Brain microvascular endothelial cell (primary cell): ENCODE measurements at regions not wholly inside any gene's neighbourhood (a gene's known extent, or its start where the extent isn't known, plus 50 kb on each side); places are given as distances from the start of the nearest gene placed in this dataset.

Source experiments
- DNase-seq: peaks from one replicate; pipeline ENCODE4 v3.0.0-alpha.2; 2020
- H3K27ac ChIP-seq: fragments of 250-450 bp; sonication (Bioruptor Pico); 2 replicates; pipeline ENCODE4 v1.5.1; 2020; ENCODE audit warnings: mild to moderate bottlenecking, moderate library complexity
- H3K27me3 ChIP-seq: fragments of 250-450 bp; sonication (Bioruptor Pico); replicated peaks from 2 replicates; pipeline ENCODE4 v1.5.1; 2020; ENCODE audit warnings: mild to moderate bottlenecking
- H3K36me3 ChIP-seq: fragments of 250-450 bp; sonication (Bioruptor Pico); replicated peaks from 2 replicates; pipeline ENCODE4 v1.5.1; 2020; ENCODE audit warnings: mild to moderate bottlenecking
- H3K4me3 ChIP-seq: 2 replicates; pipeline ENCODE4 v1.5.1; 2011; ENCODE audit warnings: low read depth, mild to moderate bottlenecking, control low read depth, low read length, moderate library complexity
- CTCF ChIP-seq: IDR thresholded peaks from 2 replicates; pipeline ENCODE4 v1.5.1; 2011; ENCODE audit warnings: low read depth, mild to moderate bottlenecking, moderate library complexity, low read length, control low read depth, inconsistent platforms; ENCODE audit errors: missing control alignments
- in situ Hi-C: cut with HindIII; loops from 2 replicates; pipeline ENCODE4 v1.10.0; 2017; ENCODE audit warnings: low sequenced_read_pairs, low pct_ligation_motif_present

- no peak for TF ChIP-seq CTCF
- H3K27ac ChIP-seq = no peak overlapping the region
- H3K4me3 ChIP-seq = no peak overlapping the region
- H3K27me3 ChIP-seq = no peaks in the 10 kb centered on the region
- H3K36me3 ChIP-seq = no peaks in the 10 kb centered on the region
- in situ Hi-C loops = no loop called here
- DNase-seq = no peak
Observed at GRCh38 chr1:58041621-58042020, 504.9 kb downstream of the OMA1 start.

GRCh38 chr1:58038574-58038973 is 508.0 kb downstream of the OMA1 start:
- H3K36me3 ChIP-seq = no peaks in the 10 kb centered on the region
- H3K4me3 ChIP-seq = no peak overlapping the region
- in situ Hi-C loops = no loop called here
- no peak for DNase-seq
- H3K27me3 ChIP-seq = no peaks in the 10 kb centered on the region
- H3K27ac ChIP-seq = no peak overlapping the region
- TF ChIP-seq CTCF = no peak

GRCh38 chr1:58035523-58035922 is 511.0 kb downstream of the OMA1 start:
- Histone ChIP-seq H3K27ac (no peak overlapping the region), H3K27me3 (no peaks in the 10 kb centered on the region), H3K36me3 (no peaks in the 10 kb centered on the region), H3K4me3 (no peak overlapping the region)
- in situ Hi-C loops = no loop called here
- TF ChIP-seq CTCF = peak; percentile 26
- DNase-seq = no peak

GRCh38 chr1:58033311-58033710 is 513.2 kb downstream of the OMA1 start:
- Histone ChIP-seq H3K36me3 (no peaks in the 10 kb centered on the region), H3K27me3 (no peaks in the 10 kb centered on the region), H3K27ac (no peak overlapping the region), H3K4me3 (no peak overlapping the region)
- no peak for DNase-seq
- TF ChIP-seq CTCF = no peak
- in situ Hi-C loops = no loop called here

GRCh38 chr1:58032611-58033073 is 513.9 kb downstream of the OMA1 start:
- Histone ChIP-seq H3K27ac (no peak overlapping the region), H3K4me3 (no peak overlapping the region), H3K36me3 (no peaks in the 10 kb centered on the region), H3K27me3 (no peaks in the 10 kb centered on the region)
- TF ChIP-seq CTCF = no peak
- no peak for DNase-seq
- in situ Hi-C loops = no loop called here

GRCh38 chr1:58031416-58031815 is 515.1 kb downstream of the OMA1 start:
- DNase-seq = no peak
- no peaks in the 10 kb centered on the region for H3K36me3 ChIP-seq
- TF ChIP-seq CTCF = no peak
- no peak overlapping the region for H3K4me3 ChIP-seq
- H3K27me3 ChIP-seq = no peaks in the 10 kb centered on the region
- no peak overlapping the region for H3K27ac ChIP-seq
- in situ Hi-C loops = no loop called here
